ENCODE measurements at regions not wholly inside any gene's neighbourhood (a gene's known extent, or its start where the extent isn't known, plus 50 kb on each side); places are given as distances from the start of the nearest gene placed in this dataset.

- no peak for TF ChIP-seq TAF1 (IDR thresholded peaks at IDR 0.05; ENCODE audit: borderline replicate concordance, low read depth, low read length)
- TF ChIP-seq POLR2A (IDR thresholded peaks at IDR 0.05; ENCODE audit: low read depth, low read length) = no peak
- no peak for TF ChIP-seq POLR2AphosphoS5 (IDR thresholded peaks at IDR 0.05; ENCODE audit: low read depth, low read length)
Measured at GRCh38 chr6:11929241-11929835, 82.8 kb upstream of the HIVEP1 start.
